ENCODE measurements at regions not wholly inside any gene's neighbourhood (a gene's known extent, or its start where the extent isn't known, plus 50 kb on each side); places are given as distances from the start of the nearest gene placed in this dataset.

GRCh38 chr2:52405980-52406379 is 1361.6 kb upstream of the CHAC2 start:
- TF ChIP-seq POLR2A (IDR thresholded peaks at IDR 0.05) = no peak
- TF ChIP-seq CTCF (IDR thresholded peaks at IDR 0.05) = no peak

Measured in right lobe of liver (tissue), 4 donors.